MM.1S (cell line): ENCODE measurements at regions not wholly inside any gene's neighbourhood (a gene's known extent, or its start where the extent isn't known, plus 50 kb on each side); places are given as distances from the start of the nearest gene placed in this dataset.

Source experiments
- EZH2phosphoT487 ChIP-seq: fragments of 300-600 bp; sonication (generic); IDR thresholded peaks from 2 replicates; pipeline ENCODE4 v1.6.1; 2018; ENCODE audit warnings: antibody characterized with exemption, low read length
- TF ChIP-seq, protein P1 (sequence below): fragments of 300-600 bp; sonication (generic); IDR thresholded peaks from 2 replicates; pipeline ENCODE4 v1.5.1; 2016; ENCODE audit warnings: antibody characterized with exemption, low read length, mixed read lengths

DNA sequence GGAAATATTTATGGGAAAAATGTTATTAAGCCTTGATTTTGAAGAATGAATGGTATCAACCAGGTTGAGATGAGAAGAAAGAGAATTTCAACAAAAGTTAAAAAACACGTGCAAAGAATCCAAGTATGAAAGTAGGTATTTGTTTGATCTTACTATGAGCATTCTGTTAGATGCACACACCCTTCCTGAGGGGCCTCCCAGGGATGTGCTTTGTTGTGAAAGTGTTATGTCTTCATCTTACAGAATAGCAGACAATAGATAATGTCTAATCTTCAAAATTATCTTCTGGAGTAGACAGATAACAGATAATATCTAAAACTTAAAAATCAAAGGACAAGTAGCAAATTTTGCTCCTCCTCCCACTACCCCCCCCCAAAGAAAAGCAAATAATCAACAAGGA, 155.2 kb upstream of the COL3A1 start:
- TF ChIP-seq, protein P1, sequence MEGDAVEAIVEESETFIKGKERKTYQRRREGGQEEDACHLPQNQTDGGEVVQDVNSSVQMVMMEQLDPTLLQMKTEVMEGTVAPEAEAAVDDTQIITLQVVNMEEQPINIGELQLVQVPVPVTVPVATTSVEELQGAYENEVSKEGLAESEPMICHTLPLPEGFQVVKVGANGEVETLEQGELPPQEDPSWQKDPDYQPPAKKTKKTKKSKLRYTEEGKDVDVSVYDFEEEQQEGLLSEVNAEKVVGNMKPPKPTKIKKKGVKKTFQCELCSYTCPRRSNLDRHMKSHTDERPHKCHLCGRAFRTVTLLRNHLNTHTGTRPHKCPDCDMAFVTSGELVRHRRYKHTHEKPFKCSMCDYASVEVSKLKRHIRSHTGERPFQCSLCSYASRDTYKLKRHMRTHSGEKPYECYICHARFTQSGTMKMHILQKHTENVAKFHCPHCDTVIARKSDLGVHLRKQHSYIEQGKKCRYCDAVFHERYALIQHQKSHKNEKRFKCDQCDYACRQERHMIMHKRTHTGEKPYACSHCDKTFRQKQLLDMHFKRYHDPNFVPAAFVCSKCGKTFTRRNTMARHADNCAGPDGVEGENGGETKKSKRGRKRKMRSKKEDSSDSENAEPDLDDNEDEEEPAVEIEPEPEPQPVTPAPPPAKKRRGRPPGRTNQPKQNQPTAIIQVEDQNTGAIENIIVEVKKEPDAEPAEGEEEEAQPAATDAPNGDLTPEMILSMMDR = no peak
- no peak for TF ChIP-seq EZH2phosphoT487
